Tibial nerve (tissue), 4 donors: ENCODE measurements at regions not wholly inside any gene's neighbourhood (a gene's known extent, or its start where the extent isn't known, plus 50 kb on each side); places are given as distances from the start of the nearest gene placed in this dataset.

Experiments used
- EP300 ChIP-seq, 2 donors: sonication (generic); formaldehyde crosslinking; IDR thresholded peaks; one replicate each; pipeline ENCODE4 v1.6.1; 2017; ENCODE audit warnings: antibody characterized with exemption in 2 of 2, mild to moderate bottlenecking in 1 of 2
- POLR2A ChIP-seq, 2 donors: fragments of 450-650 bp; IDR thresholded peaks; one replicate each; pipeline ENCODE4 v1.6.1; 2017; ENCODE audit warnings: antibody characterized with exemption in 2 of 2, mild to moderate bottlenecking in 2 of 2, moderate library complexity in 2 of 2
- TF ChIP-seq, protein P1 (sequence below), 5 experiments: fragments of 200-600 bp in 3 of 5; fragments of 450-650 bp in 2 of 5; sonication (generic) in 3 of 5; IDR thresholded peaks; one replicate each; pipeline ENCODE4 v1.5.1; 2016 to 2019; ENCODE audit warnings: antibody characterized with exemption in 5 of 5, mild to moderate bottlenecking in 3 of 5, moderate library complexity in 2 of 5

DNA sequence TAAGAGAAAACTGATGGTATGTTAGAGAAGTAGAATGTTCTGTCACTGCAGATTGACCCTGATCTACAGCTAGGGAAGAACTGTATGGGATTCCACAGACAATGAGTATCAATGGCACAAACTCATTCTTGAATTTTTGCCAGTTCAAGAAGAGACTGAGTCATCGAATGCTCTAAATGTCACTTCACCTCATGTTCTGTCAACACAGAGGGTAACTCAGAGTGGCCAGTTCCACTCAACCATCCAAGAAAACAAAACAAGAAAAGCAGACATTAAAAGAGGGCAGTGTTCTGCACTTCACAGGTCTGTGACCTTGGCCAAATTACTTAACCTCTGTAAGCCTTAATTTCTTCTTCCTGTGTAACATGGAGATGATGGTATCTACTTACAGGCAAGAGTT, 132.2 kb upstream of the HMHB1 start:
- TF ChIP-seq, protein P1, sequence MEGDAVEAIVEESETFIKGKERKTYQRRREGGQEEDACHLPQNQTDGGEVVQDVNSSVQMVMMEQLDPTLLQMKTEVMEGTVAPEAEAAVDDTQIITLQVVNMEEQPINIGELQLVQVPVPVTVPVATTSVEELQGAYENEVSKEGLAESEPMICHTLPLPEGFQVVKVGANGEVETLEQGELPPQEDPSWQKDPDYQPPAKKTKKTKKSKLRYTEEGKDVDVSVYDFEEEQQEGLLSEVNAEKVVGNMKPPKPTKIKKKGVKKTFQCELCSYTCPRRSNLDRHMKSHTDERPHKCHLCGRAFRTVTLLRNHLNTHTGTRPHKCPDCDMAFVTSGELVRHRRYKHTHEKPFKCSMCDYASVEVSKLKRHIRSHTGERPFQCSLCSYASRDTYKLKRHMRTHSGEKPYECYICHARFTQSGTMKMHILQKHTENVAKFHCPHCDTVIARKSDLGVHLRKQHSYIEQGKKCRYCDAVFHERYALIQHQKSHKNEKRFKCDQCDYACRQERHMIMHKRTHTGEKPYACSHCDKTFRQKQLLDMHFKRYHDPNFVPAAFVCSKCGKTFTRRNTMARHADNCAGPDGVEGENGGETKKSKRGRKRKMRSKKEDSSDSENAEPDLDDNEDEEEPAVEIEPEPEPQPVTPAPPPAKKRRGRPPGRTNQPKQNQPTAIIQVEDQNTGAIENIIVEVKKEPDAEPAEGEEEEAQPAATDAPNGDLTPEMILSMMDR (IDR thresholded peaks at IDR 0.05), result no peak
- no peak for TF ChIP-seq EP300 (IDR thresholded peaks at IDR 0.05)
- TF ChIP-seq POLR2A (IDR thresholded peaks at IDR 0.05), result no peak
